ENCODE measurements at regions not wholly inside any gene's neighbourhood (a gene's known extent, or its start where the extent isn't known, plus 50 kb on each side); places are given as distances from the start of the nearest gene placed in this dataset.

- Histone ChIP-seq H2BK15ac (ENCODE audit: low read depth, low read length) (no peak overlapping the region), H3K9ac (ENCODE audit: low read depth, low read length) (no peak overlapping the region), H3K27me3 (ENCODE audit: control insufficient read depth, insufficient read depth, low read length) (no peaks in the 10 kb centered on the region), H3K27ac (ENCODE audit: insufficient read depth, low read length) (no peak overlapping the region), H3K14ac (replicated peaks; ENCODE audit: low read depth, low read length) (no peak overlapping the region), H2BK120ac (ENCODE audit: low read depth, low read length) (no peak overlapping the region), H2BK5ac (ENCODE audit: low read depth, low read length, poor library complexity, severe bottlenecking) (no peak overlapping the region), H3K79me1 (ENCODE audit: low read depth in 1 of 2, low read length in 2 of 2) (no peaks in the 10 kb centered on the region), H3K9me3 (ENCODE audit: control insufficient read depth, insufficient read depth, low read length) (no peaks in the 10 kb centered on the region), H3K4me2 (ENCODE audit: low read depth, low read length) (peak overlapping the region; percentile 63; the same call in 1 of the 2 replicates), H4K5ac (ENCODE audit: low read depth, low read length) (no peak overlapping the region), H3K4me3 (ENCODE audit: insufficient read depth, low read depth, low read length) (peak overlapping the region; percentile 18; the same call in 1 of the 2 replicates), H3K9me1 (ENCODE audit: insufficient read depth, low read length) (no peaks in the 10 kb centered on the region), H2BK20ac (ENCODE audit: low read depth, low read length) (no peak overlapping the region), H2AFZ (replicated peaks; ENCODE audit: low read length, poor library complexity) (no peak overlapping the region), H2AK9ac (replicated peaks; ENCODE audit: low read depth, low read length, poor library complexity) (no peak overlapping the region), H4K20me1 (ENCODE audit: insufficient read depth, low read length) (no peaks in the 10 kb centered on the region), H3K4ac (ENCODE audit: low read depth, low read length) (no peak overlapping the region), H3K23ac (ENCODE audit: low read depth, low read length) (no peak overlapping the region), H3K56ac (ENCODE audit: extremely low read depth, insufficient read depth, low read length) (no peak overlapping the region), H4K8ac (ENCODE audit: low read depth in 2 of 2, low read length in 2 of 2) (no peak overlapping the region), H3K4me1 (ENCODE audit: control insufficient read depth, insufficient read depth, low read length) (no peaks in the 10 kb centered on the region), H4K91ac (ENCODE audit: insufficient read depth, low read depth, low read length) (no peak overlapping the region), H2AK5ac (ENCODE audit: low read depth, low read length) (no peak overlapping the region), H3K36me3 (ENCODE audit: control insufficient read depth, insufficient read depth, low read length) (no peaks in the 10 kb centered on the region), H3K18ac (ENCODE audit: low read depth, low read length) (no peak overlapping the region)
- dilution Hi-C loops (cut with HindIII; ENCODE audit: low sequenced_read_pairs, unreplicated experiment) (no loop called here), in situ Hi-C loops (cut with MboI; ENCODE audit: low sequenced_read_pairs) (no loop called here), intact Hi-C loops (cut with micrococcal nuclease) (no loop called here)
- ChIA-PET CTCF (no interaction called here), POLR2A (ENCODE audit: unreplicated experiment) (no interaction called here)
- no TSS peak for BruUV-seq (replicated peaks)
- TF ChIP-seq RAD21 (IDR thresholded peaks at IDR 0.05; ENCODE audit: low read length) (no peak), CEBPB (IDR thresholded peaks at IDR 0.05; ENCODE audit: low read depth, low read length) (no peak), SMC3 (IDR thresholded peaks at IDR 0.05; ENCODE audit: low read depth, low read length) (no peak), FOS (IDR thresholded peaks at IDR 0.05; ENCODE audit: low read depth, low read length) (no peak), MXI1 (IDR thresholded peaks at IDR 0.05; ENCODE audit: borderline replicate concordance, low read depth, low read length) (no peak), ELK1 (IDR thresholded peaks at IDR 0.05; ENCODE audit: borderline replicate concordance, low read depth, low read length) (no peak), MAZ (IDR thresholded peaks at IDR 0.05; ENCODE audit: borderline replicate concordance, low read depth, low read length) (no peak), RCOR1 (IDR thresholded peaks at IDR 0.05; ENCODE audit: insufficient replicate concordance, low read length) (no peak)
- WGBS, 2 experiments (ENCODE audit: extremely low coverage in 2 of 2, insufficient read length in 1 of 2): no CpG with 5 or more reads among the region's 6 CpGs
- no peak for DNase-seq
- peak; percentile 54 for ATAC-seq (ENCODE audit: low read depth)
Observed at GRCh38 chr14:87457720-87458119, 535.3 kb downstream of the GALC start.

Data from IMR-90 (cell line).